ENCODE measurements at regions not wholly inside any gene's neighbourhood (a gene's known extent, or its start where the extent isn't known, plus 50 kb on each side); places are given as distances from the start of the nearest gene placed in this dataset.

GRCh38 chr12:70082997-70083676 is 160.1 kb upstream of the CNOT2 start:
- TF ChIP-seq CTCF (IDR thresholded peaks at IDR 0.05), result no peak
- no peak for TF ChIP-seq POLR2A (IDR thresholded peaks at IDR 0.05)
